Activated T-helper 2 cell treated with anti-CD3 and anti-CD28 coated beads, Interferon-gamma antibody, Interleukin-2, Interleukin-4, amounts not matched to agents 10 μg/mL and 5 μg/mL and 100 μg/mL, durations not matched to agents 14 hours and 24 hours and 36 hours (primary cell): ENCODE measurements at regions not wholly inside any gene's neighbourhood (a gene's known extent, or its start where the extent isn't known, plus 50 kb on each side); places are given as distances from the start of the nearest gene placed in this dataset.

ENCODE experiments used
- DNase-seq: peaks from one replicate; pipeline ENCODE4 v3.0.0; 2021; ENCODE audit warnings: low spot score
- H3K27ac Mint-ChIP-seq: one replicate; pipeline ENCODE4 v1.8.0; 2021; ENCODE audit warnings: mixed read lengths
- H3K27me3 Mint-ChIP-seq: one replicate; pipeline ENCODE4 v1.8.0; 2021; ENCODE audit warnings: low read depth, mixed read lengths
- H3K36me3 Mint-ChIP-seq: one replicate; pipeline ENCODE4 v1.8.0; 2021; ENCODE audit warnings: low read depth, mixed read lengths
- H3K4me1 Mint-ChIP-seq: one replicate; pipeline ENCODE4 v1.8.0; 2021; ENCODE audit warnings: low read depth, mixed read lengths
- H3K4me3 Mint-ChIP-seq: one replicate; pipeline ENCODE4 v1.8.0; 2021; ENCODE audit warnings: low read depth, mild to moderate bottlenecking, moderate library complexity, mixed read lengths
- H3K9me3 Mint-ChIP-seq: one replicate; pipeline ENCODE4 v1.8.0; 2021; ENCODE audit warnings: mixed read lengths
- intact Hi-C: fragments of 100-400 bp; cut with micrococcal nuclease; formaldehyde crosslinking; loops from one replicate; pipeline ENCODE4 v1.15.1; 2023

- intact Hi-C loops = no loop called here
These were observed 128.8 kb upstream of the RAD23B start for GRCh38 chr9:107154291-107154690.

GRCh38 chr9:107154766-107155165 is 128.3 kb upstream of the RAD23B start:
- Mint-ChIP-seq H3K27me3 (peaks cover 5% of the 10 kb centered on the region), H3K4me1 (no peaks in the 10 kb centered on the region), H3K9me3 (no peaks in the 10 kb centered on the region), H3K27ac (no peak overlapping the region), H3K36me3 (no peaks in the 10 kb centered on the region), H3K4me3 (no peak overlapping the region)
- intact Hi-C loops = no loop called here
- DNase-seq = no peak

More at GRCh38 chr9:107154291-107154690, 128.8 kb upstream of the RAD23B start:
- H3K4me1 Mint-ChIP-seq = no peaks in the 10 kb centered on the region
- no peak for DNase-seq
- H3K9me3 Mint-ChIP-seq = no peaks in the 10 kb centered on the region
- H3K27me3 Mint-ChIP-seq = peaks cover 3% of the 10 kb centered on the region
- no peaks in the 10 kb centered on the region for H3K36me3 Mint-ChIP-seq
- no peak overlapping the region for H3K4me3 Mint-ChIP-seq
- no peak overlapping the region for H3K27ac Mint-ChIP-seq

DNA sequence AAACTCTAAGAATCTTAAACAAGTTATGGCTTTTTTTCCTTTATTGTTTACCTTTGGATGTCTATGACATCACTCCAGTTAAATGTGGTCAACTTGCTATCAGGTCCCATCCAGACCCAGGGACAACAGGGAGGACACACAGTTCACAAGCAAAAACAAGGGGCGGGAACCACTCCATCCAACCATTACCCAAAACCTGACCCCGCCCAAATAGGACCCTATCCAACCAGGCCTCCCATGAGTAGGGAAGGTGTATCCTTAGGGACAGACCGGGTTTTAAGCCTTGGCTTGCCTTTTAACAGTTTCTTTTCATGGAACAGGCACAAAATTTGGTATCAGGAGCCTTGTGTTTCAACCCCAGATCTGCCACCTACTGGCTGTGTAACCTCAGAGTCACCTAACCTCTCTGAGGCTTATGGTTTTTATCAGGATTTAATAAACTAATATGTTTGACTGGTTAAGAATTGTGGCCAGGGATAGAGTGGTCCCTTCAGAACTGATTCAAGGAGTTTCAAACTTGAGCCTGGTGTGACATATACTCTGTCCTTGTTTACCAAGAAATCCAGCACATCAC is 127.7 kb upstream of the RAD23B start:
- no peaks in the 10 kb centered on the region for H3K9me3 Mint-ChIP-seq
- H3K27ac Mint-ChIP-seq = no peak overlapping the region
- no peak for DNase-seq
- H3K27me3 Mint-ChIP-seq = peaks cover 6% of the 10 kb centered on the region
- H3K36me3 Mint-ChIP-seq = no peaks in the 10 kb centered on the region
- no peaks in the 10 kb centered on the region for H3K4me1 Mint-ChIP-seq
- intact Hi-C loops = no loop called here
- H3K4me3 Mint-ChIP-seq = no peak overlapping the region

DNA sequence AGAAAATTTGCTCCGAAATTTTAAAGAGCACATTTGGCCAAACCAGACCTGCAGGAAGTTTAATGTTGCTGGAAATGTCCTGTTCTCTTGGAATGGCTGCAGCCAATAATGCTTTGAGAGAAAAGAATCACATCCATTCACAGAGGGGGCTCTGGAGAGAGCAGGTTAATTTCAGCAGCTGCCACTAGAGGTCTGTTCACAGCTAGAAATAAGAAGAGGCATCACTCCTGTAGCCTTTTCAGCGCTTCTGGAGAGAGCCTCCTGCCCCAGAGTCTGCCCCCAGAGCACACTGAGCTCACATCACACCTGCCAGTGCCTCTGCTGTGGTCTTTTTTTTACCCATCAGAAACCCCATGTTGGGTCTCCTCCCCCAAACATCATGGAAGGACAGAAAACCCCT is 124.8 kb upstream of the RAD23B start:
- Mint-ChIP-seq H3K36me3 (no peaks in the 10 kb centered on the region), H3K27ac (no peak overlapping the region), H3K27me3 (peaks cover 6% of the 10 kb centered on the region), H3K4me3 (no peak overlapping the region), H3K4me1 (no peaks in the 10 kb centered on the region), H3K9me3 (no peaks in the 10 kb centered on the region)
- intact Hi-C loops = no loop called here
- no peak for DNase-seq

DNA sequence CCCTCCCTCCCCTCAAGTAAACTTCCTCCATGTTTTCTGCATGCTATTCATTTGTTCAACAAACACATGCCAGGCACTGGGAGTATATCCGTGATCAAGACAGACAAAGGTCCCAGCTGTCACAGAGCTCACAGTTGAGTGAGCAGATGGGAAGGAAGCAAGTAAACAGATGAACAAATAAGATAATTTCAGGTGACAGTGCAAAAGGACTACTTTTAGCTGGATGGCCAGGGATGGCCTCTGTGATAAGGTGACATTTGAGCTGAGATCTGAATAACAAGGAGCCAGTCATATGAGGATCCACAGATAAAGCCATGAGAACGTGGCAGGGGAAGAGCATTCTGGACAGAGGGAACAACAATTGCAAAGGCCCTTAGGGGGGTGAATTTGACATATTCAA is 121.7 kb upstream of the RAD23B start:
- no peak overlapping the region for H3K27ac Mint-ChIP-seq
- intact Hi-C loops = loop anchor here (5.0 kb wide), 1 partner anchor 339 kb away; no protein-coding TSS in a partner anchor
- no peak for DNase-seq
- H3K27me3 Mint-ChIP-seq = peaks cover 6% of the 10 kb centered on the region
- H3K9me3 Mint-ChIP-seq = no peaks in the 10 kb centered on the region
- no peaks in the 10 kb centered on the region for H3K4me1 Mint-ChIP-seq
- H3K4me3 Mint-ChIP-seq = no peak overlapping the region
- no peaks in the 10 kb centered on the region for H3K36me3 Mint-ChIP-seq

GRCh38 chr9:107163370-107163769 is 119.7 kb upstream of the RAD23B start:
- Mint-ChIP-seq H3K27me3 (peaks cover 3% of the 10 kb centered on the region), H3K4me3 (no peak overlapping the region), H3K27ac (no peak overlapping the region), H3K4me1 (no peaks in the 10 kb centered on the region), H3K9me3 (no peaks in the 10 kb centered on the region), H3K36me3 (no peaks in the 10 kb centered on the region)
- intact Hi-C loops = loop anchor here (5.0 kb wide), 1 partner anchor 341 kb away; no protein-coding TSS in a partner anchor
- no peak for DNase-seq

GRCh38 chr9:107169796-107170195 is 113.3 kb upstream of the RAD23B start:
- no peak overlapping the region for H3K27ac Mint-ChIP-seq
- intact Hi-C loops = loop anchor here (5.0 kb wide), 3 partner anchors 48 to 1327 kb away; no protein-coding TSS in a partner anchor
- H3K4me3 Mint-ChIP-seq = no peak overlapping the region
- no peaks in the 10 kb centered on the region for H3K36me3 Mint-ChIP-seq
- H3K27me3 Mint-ChIP-seq = peaks cover 3% of the 10 kb centered on the region
- DNase-seq = no peak
- H3K4me1 Mint-ChIP-seq = peaks cover 21% of the 10 kb centered on the region
- no peaks in the 10 kb centered on the region for H3K9me3 Mint-ChIP-seq

DNA sequence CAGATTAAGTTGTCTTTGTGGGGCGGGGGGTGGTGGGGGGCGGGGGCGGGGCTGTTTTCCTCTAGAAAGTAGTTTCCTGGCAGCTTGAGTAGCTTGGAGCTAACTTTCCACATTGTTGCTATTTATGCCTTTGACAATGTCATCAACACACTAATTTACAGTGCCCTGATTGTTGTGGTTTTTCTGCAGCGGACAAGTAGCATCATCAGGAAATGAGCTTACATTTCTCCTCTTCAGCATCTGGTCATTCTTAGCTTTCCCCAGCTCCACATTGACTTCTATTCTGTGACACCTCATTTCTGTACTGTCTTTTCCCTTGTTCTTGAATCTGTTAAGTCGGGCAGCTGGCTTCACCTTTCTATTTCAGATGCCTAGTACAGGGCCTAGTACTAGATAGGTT is 112.3 kb upstream of the RAD23B start:
- Mint-ChIP-seq H3K27me3 (peaks cover 3% of the 10 kb centered on the region), H3K4me1 (peaks cover 25% of the 10 kb centered on the region), H3K4me3 (no peak overlapping the region), H3K9me3 (no peaks in the 10 kb centered on the region), H3K36me3 (no peaks in the 10 kb centered on the region), H3K27ac (no peak overlapping the region)
- no peak for DNase-seq
- intact Hi-C loops = loop anchor here (5.0 kb wide), 3 partner anchors 46 to 1328 kb away; no protein-coding TSS in a partner anchor

DNA sequence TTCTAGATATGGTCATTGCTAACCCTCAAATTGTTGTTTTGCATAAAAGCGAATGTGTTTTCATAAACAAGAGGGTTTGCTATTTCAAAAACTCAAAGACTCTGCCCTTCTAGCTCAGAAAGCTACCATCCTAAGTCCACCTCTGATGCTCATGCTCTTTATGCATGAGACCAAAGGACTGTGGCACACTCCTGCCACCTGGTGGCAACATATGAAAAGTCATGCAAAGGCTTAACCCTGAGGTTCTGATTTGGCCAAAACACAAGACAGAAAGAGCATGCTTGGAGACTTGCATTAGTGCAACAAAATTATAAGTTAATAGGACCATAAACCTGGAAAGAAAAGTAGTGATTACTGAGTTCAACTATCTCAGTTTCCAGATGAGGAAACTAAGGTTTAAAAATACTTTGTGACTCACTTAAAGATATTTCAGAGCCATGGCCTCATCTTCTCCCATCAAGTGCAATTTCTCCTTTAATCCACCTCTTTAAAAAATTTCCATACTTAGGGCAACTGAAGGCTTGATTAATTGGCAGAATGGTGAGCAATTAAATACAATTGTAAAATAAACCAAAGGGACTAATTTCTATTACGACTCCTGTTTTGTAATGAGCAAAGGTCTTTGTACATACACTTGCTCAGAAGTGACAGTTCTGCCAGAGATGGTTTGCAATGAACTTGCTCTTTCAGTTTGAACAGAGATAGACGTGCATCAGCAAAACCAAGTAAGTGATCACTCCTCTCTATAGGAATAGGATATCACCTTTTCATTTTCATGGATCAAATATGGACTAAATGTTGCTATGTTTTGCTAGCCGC is 110.7 kb upstream of the RAD23B start:
- Mint-ChIP-seq H3K27ac (peak overlapping the region; percentile 36), H3K4me3 (no peak overlapping the region), H3K9me3 (no peaks in the 10 kb centered on the region), H3K27me3 (peaks cover 3% of the 10 kb centered on the region), H3K36me3 (no peaks in the 10 kb centered on the region), H3K4me1 (peaks cover 25% of the 10 kb centered on the region)
- intact Hi-C loops = loop anchor here (1.0 to 5.0 kb wide), 5 partner anchors 35 to 1330 kb away; no protein-coding TSS in a partner anchor
- DNase-seq = peak; percentile 35

DNA sequence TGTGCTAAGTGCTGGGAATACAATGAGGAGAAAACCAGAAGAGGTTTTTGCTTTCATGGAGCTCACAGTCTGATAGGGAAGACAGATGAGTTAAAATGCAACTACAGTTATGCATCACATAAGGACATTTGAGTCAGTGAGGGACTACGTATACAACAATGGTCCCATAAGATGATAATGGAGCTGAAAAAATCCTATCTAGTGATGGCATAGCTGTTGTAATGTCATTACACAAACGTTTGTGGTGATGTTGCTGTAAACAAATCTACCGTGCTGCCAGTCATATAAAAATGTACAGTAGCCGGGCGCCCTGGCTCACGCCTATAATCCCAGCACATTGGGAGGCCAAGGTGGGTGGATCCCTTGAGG is 110.1 kb upstream of the RAD23B start:
- H3K27me3 Mint-ChIP-seq = peaks cover 6% of the 10 kb centered on the region
- no peaks in the 10 kb centered on the region for H3K9me3 Mint-ChIP-seq
- peak overlapping the region; percentile 51 for H3K27ac Mint-ChIP-seq
- no peak for DNase-seq
- intact Hi-C loops = loop anchor here (1.0 to 5.0 kb wide), 6 partner anchors 36 to 1331 kb away; no protein-coding TSS in a partner anchor
- no peaks in the 10 kb centered on the region for H3K36me3 Mint-ChIP-seq
- H3K4me1 Mint-ChIP-seq = peaks cover 25% of the 10 kb centered on the region
- H3K4me3 Mint-ChIP-seq = no peak overlapping the region

DNA sequence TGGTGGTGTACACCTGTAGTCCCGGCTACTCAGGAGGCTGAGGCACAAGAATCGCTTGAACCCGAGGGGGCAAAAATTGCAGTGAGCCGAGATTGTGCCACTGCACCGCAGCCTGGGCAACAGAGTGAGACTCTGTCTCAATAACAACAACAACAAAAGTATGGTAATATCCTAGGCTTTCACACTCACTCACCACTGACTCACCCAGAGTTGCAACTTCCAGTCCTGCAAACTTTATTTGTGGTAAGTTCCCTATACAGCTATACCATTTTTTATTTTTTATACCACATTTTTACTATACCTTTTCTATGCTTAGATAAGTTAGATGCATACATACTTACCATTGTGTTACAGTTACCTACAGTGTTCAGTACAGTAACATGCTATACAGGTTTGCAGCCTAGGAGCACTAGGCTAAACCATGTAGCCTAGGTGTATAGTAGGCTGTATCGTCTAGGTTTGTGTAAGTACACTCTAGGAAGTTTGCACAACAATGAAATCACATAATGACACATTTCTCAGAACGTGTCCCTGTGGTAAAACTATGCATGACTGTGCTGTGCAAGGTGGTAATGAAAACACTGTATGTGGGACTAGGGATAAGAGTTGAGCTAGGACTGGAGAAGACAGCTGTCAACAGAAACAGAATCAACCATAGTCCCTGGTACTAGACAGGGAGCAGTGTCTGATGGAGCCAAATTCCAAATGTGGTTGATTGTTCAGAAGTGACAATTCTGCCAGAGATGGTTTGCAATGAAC is 109.5 kb upstream of the RAD23B start:
- no peak overlapping the region for H3K4me3 Mint-ChIP-seq
- peaks cover 6% of the 10 kb centered on the region for H3K27me3 Mint-ChIP-seq
- intact Hi-C loops = loop anchor here (1.0 to 5.0 kb wide), 5 partner anchors 44 to 1331 kb away; no protein-coding TSS in a partner anchor
- no peak for DNase-seq
- peak overlapping the region; percentile 51 for H3K27ac Mint-ChIP-seq
- no peaks in the 10 kb centered on the region for H3K9me3 Mint-ChIP-seq
- no peaks in the 10 kb centered on the region for H3K36me3 Mint-ChIP-seq
- H3K4me1 Mint-ChIP-seq = peaks cover 25% of the 10 kb centered on the region

GRCh38 chr9:107174441-107174840 is 108.6 kb upstream of the RAD23B start:
- DNase-seq = no peak
- Mint-ChIP-seq H3K27ac (no peak overlapping the region), H3K27me3 (peaks cover 9% of the 10 kb centered on the region), H3K9me3 (no peaks in the 10 kb centered on the region), H3K36me3 (no peaks in the 10 kb centered on the region), H3K4me1 (peaks cover 25% of the 10 kb centered on the region), H3K4me3 (no peak overlapping the region)
- intact Hi-C loops = loop anchor here (5.0 kb wide), 3 partner anchors 43 to 1332 kb away; no protein-coding TSS in a partner anchor
